Myocyte (in vitro differentiated cells): ENCODE measurements at regions not wholly inside any gene's neighbourhood (a gene's known extent, or its start where the extent isn't known, plus 50 kb on each side); places are given as distances from the start of the nearest gene placed in this dataset.

Experiments used
- DNase-seq: peaks from one replicate; pipeline ENCODE4 v3.0.0-alpha.2; 2012; ENCODE audit warnings: low read depth

GRCh38 chr12:123041811-123042655 is 61.6 kb downstream of the ARL6IP4 start:
- DNase-seq = no peak

DNA sequence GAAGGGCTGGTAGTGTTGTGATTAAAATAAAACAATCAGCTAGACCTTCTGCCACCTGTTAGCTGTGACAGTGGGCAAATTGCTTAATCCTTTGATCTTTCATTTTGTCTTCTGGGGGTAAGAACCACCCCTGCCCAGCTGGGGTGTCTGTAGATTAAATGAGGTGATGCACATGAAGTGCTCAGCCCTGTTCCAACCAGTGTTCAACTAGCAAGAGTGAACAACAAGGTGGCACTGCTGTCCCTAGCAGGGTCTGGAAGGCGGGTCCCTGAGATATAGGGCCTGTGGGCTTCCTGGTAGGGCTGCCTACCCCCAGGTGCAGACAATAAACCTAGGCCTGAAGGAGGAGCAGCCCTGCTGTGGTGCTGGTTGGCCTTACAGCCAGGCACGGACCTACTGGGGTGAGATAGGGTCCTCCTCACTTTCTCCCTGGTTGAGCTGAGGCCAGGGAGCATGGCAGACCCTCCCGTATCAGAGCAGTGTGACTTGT is 60.6 kb downstream of the ARL6IP4 start:
- DNase-seq = no peak

GRCh38 chr12:123040106-123040505 is 59.6 kb downstream of the ARL6IP4 start:
- no peak for DNase-seq

DNA sequence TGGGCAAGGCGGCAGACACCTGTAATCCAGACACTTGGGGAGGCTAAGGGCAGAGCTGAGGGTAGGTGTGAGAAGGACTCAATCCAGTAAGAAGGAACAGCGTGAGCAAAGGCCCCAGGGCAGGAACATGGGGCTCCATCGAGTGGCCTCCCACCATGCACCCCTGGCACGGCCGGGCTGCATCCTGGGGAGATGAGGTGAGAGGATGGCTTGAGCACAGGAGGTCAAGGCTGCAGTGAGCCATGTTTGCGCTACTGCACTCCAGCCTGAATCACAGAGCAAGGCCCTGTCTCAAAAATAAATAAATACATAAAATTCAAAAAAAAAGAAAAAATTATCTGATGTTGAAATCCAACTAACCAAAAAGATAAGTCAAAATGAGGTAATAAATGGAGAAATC is 58.5 kb downstream of the ARL6IP4 start:
- DNase-seq = no peak

- DNase-seq = no peak
Measured at GRCh38 chr12:123038486-123038885, 58.0 kb downstream of the ARL6IP4 start.

- no peak for DNase-seq
Measured at GRCh38 chr12:123037791-123038190, 57.3 kb downstream of the ARL6IP4 start.

- no peak for DNase-seq
Measured at GRCh38 chr12:123036466-123037285, 56.2 kb downstream of the ARL6IP4 start.

DNA sequence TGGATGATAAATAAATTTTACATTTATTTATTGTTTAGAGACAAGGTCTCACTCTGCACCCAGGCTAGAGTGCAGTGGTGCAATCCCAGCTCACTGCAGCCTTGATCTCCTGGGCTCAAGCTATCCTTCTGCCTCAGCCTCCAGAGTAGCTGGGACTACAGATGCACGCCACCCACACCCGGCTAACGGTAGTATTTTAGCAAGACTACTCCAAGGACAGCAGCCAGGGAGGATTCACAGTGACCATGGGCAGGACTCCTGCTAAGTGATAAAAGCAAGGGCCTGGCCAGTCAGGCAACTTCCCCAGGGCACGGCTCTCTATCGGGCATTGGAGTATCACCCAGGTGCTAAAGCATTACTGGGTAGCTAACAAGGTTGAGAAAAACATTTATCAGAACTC is 55.4 kb downstream of the ARL6IP4 start:
- no peak for DNase-seq

- peak; percentile 54 for DNase-seq
Measured at GRCh38 chr12:123034865-123035264, 54.4 kb downstream of the ARL6IP4 start.

GRCh38 chr12:123034022-123034541 is 53.6 kb downstream of the ARL6IP4 start:
- no peak for DNase-seq

GRCh38 chr12:123033392-123034021 is 53.0 kb downstream of the ARL6IP4 start:
- DNase-seq = no peak

DNA sequence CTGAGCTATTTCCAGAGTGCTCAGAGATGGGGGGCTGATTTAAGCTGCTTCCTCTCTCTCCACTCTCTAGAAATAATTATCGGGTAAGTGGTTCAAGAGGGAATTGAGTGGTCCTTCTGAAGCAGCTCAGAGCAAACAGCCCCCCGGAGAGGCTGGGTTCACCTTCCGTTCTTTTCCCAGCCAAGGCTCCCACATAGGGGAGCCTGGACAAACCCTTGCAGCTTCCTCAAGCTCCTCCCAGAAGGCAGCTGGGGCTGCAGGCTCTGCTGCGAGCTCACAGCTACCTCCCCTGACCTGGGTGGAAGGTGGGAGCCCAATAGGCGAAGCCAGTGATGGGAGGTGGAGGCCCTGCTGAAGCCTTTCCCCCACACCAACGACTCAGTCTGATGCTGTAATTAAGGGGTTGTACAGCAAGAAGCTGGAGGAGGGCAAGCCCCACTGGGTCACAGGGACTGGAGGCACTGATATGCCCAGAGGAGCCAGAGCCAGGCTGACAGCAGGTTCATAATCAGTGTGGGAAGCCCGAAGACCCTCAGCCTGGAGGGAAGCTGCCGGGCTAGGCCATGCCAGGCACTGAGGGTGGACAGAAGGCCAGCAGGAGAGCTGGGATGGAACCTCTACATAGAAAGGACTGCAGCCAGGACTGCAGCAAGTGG is 52.4 kb downstream of the ARL6IP4 start:
- no peak for DNase-seq
